Nucleus accumbens (tissue), 56 donors: ENCODE measurements at regions not wholly inside any gene's neighbourhood (a gene's known extent, or its start where the extent isn't known, plus 50 kb on each side); places are given as distances from the start of the nearest gene placed in this dataset.

ENCODE experiments used
- DNase-seq, 56 donors: peaks; one replicate each; lab custom pipeline; 2025; lab: John Stamatoyannopoulos, UW

DNA sequence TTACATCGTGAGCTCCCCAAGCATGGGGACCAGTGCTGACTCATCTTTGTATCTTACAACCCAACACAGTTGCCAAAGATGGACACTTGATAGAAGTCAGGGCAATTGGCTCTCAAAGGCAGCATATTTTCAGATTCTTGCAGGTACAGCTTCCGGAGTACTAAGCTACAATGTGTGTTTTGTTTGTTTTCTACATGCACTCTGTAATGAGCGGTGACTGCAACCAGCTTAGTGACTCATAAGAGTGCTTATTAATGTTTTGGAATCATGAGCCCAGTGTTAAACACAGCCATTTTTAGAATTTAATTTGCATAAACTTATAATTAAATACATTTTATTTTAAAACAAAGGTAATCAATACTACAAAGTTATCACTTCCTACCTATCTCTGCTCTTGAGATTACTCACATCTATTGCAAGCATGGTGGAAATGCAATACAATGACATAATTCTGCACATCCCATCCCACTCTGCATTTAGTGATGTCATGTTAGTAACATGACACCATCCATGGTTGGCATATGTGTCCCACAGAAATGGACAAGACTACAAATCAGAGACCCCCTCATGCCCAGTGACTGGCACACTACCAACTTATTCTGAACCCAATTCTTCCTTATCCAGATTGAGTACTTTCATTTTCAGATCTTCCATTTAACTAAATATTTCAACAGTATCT is 399.8 kb upstream of the ST6GAL2 start:
- DNase-seq, result no peak

DNA sequence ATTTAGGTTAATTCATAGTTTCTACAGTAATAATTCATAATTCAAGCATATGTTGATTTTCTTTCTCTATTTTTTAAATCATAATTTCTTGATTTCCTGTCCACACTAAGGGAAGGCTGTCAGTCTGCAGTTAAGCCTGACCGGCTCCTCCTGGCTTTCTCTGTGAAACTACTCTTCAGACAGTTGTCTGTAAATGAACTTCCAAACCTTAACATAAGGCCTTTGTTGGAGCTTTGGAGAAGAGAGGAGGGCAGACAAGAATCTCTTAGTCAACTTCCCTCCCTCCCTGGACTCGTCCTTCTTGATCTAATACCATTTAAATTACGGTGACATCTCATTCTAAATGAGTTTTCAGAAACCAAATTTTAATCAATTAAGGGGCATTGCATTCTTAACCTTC is 404.1 kb upstream of the ST6GAL2 start:
- no peak for DNase-seq

DNA sequence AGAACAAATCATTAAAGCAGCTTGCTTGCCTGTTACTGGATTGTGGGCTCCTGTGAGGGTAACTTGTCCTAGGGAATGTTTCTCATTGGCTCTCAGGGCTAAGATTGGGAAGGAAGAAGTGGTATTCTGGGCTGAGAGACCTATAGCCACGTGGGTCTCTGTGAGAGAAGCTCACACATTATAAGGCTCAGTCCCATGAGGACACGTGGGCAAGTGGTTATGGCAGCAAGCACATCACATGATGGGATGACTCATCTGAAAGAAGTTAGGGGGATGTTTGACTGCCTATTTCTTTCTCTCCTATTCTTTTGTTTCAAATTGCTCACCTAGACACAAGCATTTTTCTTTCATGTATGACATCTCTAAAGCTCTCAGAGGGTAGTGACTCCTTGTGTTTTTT is 418.0 kb upstream of the ST6GAL2 start:
- no peak for DNase-seq

DNA sequence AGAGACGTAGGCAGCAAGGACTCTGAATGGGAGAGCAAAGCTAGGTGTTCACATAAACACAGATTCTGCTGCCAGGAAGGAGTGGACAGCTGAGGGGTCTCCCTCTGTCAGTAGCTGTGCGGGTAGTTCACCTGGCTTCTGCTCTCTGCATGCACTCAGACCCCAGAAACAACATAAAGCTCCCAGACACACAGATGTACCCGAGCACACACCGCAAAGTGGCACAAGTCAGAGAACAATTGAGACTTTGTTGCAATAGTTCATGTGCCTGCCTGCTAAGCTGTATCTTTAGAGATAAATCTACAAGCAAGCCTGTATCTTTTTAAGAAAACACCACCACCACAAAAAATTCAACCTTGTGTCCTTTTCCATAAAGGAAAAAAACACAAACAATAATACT is 420.0 kb upstream of the ST6GAL2 start:
- no peak for DNase-seq

DNA sequence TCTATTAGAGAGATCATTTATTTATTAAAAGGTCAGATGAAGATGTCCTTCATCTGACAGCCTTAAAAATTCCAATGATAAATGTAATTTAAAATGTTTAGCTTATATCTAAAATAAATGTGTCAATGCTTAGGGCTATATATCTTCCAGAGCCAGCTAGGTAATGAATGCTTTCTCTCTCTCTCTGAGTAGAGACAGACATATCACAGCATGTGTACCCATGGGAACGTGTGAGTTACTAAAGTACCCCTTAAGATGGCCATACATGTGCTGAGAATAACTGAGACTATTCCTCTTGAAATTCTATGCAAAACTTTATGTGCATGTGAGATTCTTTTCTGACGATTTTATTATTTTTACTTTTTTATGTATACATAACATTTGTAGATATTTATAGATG is 420.9 kb upstream of the ST6GAL2 start:
- no peak for DNase-seq

DNA sequence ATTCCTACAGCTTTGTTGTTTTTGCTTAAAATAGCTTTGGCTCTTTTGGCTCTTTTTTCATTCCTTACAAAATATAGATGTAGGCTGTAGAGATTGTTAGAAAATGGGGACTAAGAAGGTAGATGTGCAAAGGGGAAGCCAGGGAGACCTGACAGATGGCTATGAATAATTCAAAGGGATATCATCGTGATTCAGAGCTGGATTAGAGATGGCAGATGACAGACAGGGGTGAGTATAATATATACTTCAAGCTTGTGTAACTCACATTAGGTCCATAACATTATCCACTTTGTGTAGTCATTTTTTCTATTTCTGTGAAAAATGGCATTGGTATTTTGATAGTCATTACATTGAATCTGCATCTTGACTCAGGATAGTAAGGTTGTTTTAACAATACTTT is 422.9 kb upstream of the ST6GAL2 start:
- no peak for DNase-seq

DNA sequence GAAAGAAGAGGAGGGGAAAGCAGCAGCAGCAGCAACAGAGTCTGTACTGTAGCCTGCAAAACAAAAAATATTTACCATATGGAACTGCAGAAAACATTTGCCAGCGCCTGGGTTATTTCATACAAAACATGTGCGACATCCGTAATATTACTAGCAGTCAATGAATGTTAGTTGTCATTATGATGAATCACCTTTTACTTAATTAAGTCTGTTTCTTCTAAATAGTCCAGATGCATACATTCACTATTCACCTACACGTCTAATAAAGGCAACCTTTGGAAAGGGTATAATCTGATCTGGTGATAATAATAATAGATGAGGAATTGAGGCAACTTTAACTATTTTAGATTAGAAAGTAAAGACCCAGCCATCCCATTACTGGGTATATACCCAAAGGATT is 426.3 kb upstream of the ST6GAL2 start:
- DNase-seq, result no peak

DNA sequence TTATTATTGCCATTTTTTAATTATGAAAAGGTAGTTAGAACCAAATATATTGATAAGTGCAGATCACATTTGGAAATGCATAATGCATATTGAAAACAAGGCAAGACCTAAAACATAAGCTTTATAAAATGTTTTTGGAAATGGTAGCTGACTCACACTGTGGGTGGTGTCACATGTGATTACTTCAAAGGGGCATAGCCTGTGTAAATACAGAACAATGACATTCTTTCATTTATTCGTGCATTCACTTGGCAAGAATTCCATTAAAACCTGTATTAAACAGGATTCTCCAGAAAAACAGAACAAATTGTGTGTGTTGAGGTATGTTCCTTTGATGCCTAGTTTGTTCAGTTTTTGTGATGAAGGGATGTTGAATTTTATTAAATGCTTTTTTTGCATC is 427.3 kb upstream of the ST6GAL2 start:
- no peak for DNase-seq

DNA sequence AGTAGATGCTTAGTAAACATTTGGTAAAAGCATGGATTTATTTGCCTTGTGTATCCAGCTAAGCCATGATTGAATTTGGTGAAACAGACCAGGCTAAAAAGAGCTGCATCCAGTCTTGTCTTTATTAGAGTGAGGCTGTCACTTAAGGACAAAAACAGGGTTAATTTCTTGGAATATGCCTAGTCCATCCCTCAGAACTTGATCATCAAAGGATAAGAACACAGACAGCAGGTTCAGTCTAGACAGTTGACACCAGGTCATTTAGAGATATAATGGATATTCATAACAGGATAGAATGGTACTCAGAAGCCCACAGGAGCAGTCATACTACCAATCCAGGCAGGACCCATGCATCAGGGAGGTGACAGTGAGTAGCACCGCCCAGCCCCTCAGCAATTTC is 434.9 kb upstream of the ST6GAL2 start:
- no peak for DNase-seq

DNA sequence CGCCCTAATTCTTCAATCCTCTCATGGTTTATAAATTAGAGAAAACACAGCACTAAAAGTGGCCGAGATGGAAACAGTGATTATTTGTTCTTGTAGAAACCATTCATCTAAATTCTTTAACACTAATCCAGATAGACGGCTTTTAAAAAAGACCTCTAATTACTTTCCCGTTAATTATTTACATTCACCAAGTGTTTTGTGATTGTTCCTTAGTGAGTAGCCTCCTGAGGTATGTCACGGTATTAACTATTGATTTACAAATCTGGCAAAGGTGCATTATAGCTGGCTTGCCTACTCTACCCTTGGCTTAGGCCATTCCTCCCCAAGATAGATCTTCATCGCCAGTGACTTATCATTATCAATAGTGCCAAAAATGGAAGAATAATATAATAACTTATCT is 436.4 kb upstream of the ST6GAL2 start:
- no peak for DNase-seq

DNA sequence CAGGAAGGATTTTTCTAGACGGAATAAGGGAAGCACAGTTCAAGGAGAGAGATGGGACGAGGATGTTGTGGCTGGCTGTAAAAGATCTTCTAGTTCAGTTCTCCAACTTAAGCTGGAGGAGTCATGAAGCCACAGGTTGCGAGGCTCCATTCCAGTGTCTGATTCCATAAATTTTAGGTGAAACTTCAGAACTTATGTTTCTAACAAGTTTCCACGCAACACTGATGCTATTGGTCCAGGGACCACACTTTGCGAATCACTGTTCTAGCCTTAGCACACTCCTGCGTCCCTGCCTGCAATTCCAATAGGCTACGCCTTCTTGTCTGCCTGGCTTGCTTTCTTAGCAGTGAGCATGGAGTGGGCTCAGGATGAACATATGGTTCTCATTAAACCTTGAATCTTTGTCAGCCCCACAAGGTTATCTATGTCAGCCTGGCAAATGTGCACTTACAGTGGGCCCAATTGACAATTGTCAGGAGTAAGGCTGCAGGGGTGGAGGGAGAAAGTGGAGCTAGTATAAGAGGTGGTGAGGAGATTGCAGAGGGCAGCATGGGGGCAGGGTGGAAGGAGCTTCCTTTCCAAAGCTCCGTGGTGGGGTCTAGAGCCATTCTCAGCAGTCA is 438.1 kb upstream of the ST6GAL2 start:
- no peak for DNase-seq

DNA sequence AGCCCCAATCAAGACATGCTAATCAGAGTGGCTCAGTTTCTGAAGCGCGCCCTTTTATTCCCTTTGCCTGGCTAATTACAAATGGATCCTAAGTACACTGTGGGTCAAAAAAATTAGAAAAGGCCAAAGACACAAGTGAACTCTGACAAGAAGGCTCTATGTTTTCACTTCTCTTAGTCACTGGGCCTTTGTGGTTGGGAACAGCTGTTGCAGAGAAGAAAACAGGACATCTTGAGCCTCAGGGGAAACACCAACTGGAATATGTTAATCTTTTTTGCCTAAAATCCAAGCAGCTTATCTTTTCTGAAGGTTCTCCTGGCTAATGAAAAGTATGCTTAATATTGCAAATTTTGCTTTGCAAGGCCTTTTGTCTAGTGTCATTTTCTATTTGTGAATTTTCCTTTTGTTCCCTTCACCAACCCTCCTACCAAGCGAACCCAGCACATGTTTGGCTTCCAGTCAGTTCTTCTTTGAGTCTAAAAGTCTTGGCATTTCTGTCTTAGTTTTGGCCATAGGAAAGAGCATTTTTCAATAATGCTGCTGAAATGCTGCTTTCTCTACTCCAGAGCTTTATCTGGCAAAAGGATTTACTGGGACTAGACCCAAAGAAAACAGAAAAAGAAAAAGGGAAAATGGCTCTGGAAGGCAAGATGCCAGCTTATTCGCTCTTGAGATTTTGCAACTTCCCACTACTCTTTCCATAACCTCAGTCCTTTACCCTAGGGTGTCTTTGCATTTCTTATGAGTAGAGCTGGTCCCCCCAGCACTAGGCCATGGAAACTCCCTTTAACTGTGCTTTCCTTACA is 440.2 kb upstream of the ST6GAL2 start:
- peak in 13 of 56 donors; percentile 1 to 64 (median 19) for DNase-seq

DNA sequence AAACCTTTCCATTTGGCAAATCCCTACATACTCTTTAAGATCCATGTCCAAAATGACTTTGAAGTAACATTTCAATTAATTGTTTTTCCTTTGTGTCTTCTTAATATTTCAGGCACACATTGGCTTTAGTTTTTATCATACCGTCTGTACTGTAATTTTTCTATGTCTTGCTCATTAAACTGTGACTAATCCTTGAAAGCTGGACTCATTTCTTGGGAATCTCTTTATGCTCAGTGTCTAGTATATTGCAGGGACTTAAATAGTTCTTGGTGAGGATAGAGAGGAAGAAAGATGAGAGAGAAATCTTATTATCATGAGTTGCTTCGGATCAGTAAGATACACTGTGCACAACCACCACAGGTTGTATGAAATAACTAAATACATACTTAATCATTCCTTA is 448.3 kb upstream of the ST6GAL2 start:
- DNase-seq, result no peak

DNA sequence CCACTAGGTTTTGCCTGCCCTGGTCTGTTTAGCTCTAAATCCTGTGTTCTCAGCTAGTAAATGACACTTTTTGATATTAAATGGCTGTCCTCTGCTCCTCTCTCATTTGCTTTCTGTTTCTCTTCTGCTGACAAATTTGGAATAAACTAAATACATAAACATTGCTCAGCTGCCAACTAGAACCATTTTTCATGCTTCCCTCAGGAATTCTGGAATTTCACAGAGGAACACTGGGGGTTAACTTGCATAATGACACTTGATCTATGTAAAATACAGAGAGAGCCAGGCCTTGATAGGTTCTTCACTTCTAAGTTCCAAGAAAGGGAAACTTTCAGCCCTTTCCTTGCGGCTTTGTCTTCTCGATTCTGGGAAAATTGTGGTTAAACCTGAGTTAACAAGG is 450.6 kb upstream of the ST6GAL2 start:
- no peak for DNase-seq

DNA sequence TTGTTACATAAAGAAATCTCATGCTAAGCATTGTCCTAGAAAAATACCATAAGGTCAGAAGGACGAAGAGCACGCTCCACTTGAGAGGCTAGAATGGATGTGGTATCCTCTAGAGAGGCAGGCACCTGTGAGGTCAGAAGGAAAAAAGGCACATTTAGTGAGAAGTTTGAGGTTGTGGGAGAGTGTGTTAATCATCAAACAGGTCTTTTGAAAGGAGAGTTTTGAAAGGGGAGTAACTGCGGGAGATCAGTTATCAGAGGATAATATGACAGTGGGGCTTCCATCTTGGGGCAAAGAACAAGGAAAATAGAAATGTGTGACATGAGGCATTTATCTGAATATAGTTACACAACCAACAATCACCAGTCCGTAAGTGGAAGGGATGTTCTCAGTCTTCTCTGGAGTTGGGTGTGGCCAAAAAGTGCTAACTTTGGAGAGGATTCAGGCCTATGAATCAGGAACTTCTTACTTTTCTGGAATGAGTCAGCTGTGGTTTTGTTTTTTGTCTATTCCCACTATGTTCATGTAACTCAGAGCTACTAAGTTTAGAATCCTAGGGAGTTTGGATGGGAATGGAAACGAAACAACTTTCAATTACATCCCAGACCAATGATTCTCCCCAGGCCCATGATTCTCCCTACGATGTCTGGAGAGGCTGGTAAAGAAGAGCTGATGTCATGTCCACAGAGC is 451.4 kb upstream of the ST6GAL2 start:
- DNase-seq, result no peak

DNA sequence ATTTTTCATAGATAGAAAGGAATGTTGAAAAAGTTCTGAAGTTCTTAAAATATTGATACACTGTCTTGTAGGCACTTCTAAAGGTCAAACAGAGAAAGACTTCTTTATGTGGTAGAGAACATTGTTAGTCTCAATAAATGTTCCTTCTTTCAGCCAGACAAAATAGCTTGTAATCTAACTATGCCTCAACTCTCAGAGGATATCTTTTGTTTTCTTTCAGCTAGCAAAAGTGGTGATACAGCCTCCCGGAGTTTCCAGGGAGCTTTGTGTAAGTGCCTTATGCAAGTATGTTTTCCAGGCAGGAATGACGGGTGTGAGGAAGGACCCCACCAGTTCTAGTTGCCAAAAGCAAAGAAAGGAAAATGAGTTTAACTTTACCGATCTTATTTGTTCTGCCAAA is 452.1 kb upstream of the ST6GAL2 start:
- DNase-seq, result no peak

DNA sequence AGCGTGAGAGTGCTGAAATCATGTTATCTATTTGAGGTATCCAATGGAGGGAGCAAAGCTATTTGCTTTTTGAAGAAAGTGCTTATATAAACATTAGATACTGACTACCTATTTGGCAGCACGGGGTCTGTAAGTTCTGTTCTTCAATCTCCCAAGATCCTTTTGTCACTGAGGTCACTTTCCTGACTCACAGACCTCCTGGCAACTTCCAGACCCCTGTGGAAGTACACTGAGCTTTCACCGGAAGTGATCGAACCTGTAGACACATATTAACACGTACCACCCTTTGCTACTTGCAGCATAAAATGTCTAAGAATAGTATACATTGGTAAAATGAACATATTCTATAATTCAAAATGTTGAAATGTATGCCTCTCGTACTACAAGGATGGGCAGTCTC is 452.6 kb upstream of the ST6GAL2 start:
- no peak for DNase-seq

DNA sequence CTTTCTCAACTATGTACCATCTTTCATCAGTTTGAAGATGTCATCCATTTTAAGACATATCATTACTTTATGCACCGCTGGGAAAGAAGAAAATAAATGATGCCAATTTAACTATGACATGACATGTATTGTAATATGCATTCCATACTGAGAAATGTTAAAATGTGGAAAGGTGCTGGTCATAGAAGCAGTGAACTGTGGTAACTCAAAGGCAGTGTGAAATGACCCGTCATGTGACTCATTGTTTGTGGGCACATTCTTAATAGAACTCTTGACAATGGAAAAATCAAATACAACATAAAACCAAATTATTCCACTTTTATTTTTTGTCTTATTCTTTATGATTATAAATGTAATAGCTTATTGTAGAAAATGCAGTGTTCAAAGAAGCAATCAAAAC is 455.0 kb upstream of the ST6GAL2 start:
- DNase-seq, result no peak

DNA sequence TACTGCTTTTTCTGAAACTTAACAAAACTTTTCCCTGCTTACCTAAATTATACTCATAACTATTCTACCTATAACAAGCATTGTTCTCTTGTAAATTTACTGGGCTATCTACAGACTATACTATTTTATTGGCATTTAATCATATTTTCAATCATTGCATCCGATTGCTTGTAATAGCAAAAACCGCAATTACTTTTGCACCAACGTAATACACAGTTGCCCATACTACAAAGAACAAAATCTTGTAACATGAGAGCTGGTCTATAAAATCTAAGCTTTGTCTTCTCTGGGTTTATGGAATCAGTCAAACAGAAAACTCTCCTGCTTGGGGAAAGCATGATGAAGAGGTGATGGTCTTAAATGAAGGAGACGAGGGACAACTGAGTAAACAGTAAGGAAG is 463.4 kb upstream of the ST6GAL2 start:
- no peak for DNase-seq

DNA sequence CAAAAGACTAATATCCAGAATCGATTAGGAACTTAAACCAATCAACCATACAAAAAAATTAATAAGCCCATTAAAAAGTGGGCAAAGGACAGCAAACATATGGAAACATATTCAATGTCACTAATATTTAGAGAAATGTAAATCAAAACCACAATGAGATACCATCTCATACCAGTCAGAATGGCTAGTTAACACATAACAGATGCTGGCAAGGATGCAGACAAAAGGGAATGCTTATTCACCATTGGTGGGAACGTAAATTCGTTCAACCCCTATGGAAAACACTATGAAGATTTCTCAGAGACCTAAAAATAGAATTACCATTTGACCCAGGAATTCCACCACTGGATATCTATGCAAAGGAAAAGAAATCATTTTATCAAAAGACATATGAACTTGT is 468.2 kb upstream of the ST6GAL2 start:
- DNase-seq, result no peak

DNA sequence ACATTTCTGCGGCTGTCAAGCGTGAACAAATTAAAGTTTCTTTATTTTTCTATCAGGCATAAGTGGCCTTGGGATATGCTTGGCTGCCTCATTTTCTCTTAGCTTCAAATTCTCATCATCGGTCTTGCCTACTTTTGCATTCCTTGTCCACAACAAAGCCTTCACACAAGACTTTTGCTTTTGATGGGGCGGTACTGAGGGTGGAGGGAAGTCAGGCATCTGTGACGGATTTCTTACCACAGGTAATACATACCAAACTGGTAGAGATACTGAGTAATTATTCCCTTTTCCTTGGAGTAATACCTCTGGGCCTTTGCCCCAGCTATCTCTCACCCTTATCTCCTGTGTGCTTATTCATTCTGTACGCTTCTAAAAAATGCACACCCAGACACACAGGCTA is 468.3 kb upstream of the RGPD4 start:
- DNase-seq, result no peak
